RWPE1 (cell line): ENCODE measurements at regions not wholly inside any gene's neighbourhood (a gene's known extent, or its start where the extent isn't known, plus 50 kb on each side); places are given as distances from the start of the nearest gene placed in this dataset.
"Not testable (repeated sequence)": the region's sequence is repeated elsewhere in the genome, so short reads cannot be mapped to it uniquely, and the experiment has no call there.

Source experiments
- CTCF ChIA-PET: fragments of 350-600 bp; sonication (Branson Sonifier 250); formaldehyde crosslinking; extraction: SDS; loops from one replicate; lab custom pipeline; 2021; lab: Yijun Ruan, JAX
- POLR2A ChIA-PET: fragments of 400-600 bp; formaldehyde crosslinking; extraction: SDS; loops from one replicate; lab custom pipeline; 2020; ENCODE audit warnings: antibody characterized with exemption; ENCODE audit not compliant: low non-redundant PET; lab: Yijun Ruan, JAX
- DNase-seq: peaks from one replicate; pipeline ENCODE4 v3.0.0; 2012; ENCODE audit warnings: low spot score
- H3K27ac ChIP-seq: fragments of 450-650 bp; 2 replicates; pipeline ENCODE4 v1.5.1; 2017

GRCh38 chr1:145500251-145500650, 74.8 kb upstream of the NBPF20 start:
- CTCF ChIA-PET, POLR2A ChIA-PET, H3K27ac ChIP-seq, DNase-seq: not testable (repeated sequence)

GRCh38 chr1:145495077-145495871, 69.9 kb upstream of the NBPF20 start:
- CTCF ChIA-PET, DNase-seq, H3K27ac ChIP-seq, POLR2A ChIA-PET: not testable (repeated sequence)

- CTCF ChIA-PET, POLR2A ChIA-PET, H3K27ac ChIP-seq, DNase-seq: not testable (repeated sequence)
These were observed 63.0 kb upstream of the NBPF20 start for GRCh38 chr1:145488193-145488933.

- H3K27ac ChIP-seq, POLR2A ChIA-PET, DNase-seq, CTCF ChIA-PET: not testable (repeated sequence)
These were observed 61.8 kb upstream of the NBPF20 start for GRCh38 chr1:145487156-145487555.

GRCh38 chr1:145484257-145484656, 58.9 kb upstream of the NBPF20 start:
- POLR2A ChIA-PET, H3K27ac ChIP-seq, CTCF ChIA-PET, DNase-seq: not testable (repeated sequence)

- POLR2A ChIA-PET, CTCF ChIA-PET, DNase-seq, H3K27ac ChIP-seq: not testable (repeated sequence)
These were observed 56.9 kb upstream of the NBPF20 start for GRCh38 chr1:145482214-145482860.

- POLR2A ChIA-PET: not testable (repeated sequence)
These were observed 50.6 kb upstream of the NBPF20 start for GRCh38 chr1:145475962-145476361.

GRCh38 chr1:145475369-145475915, 50.0 kb upstream of the NBPF20 start:
- DNase-seq, H3K27ac ChIP-seq, POLR2A ChIA-PET: not testable (repeated sequence)
- CTCF ChIA-PET: interaction anchor here (0.5 kb wide), 1 partner anchor 518 kb away, joined by 3 read pairs; no protein-coding TSS in a partner anchor

More at GRCh38 chr1:145475962-145476361, 50.6 kb upstream of the NBPF20 start:
- H3K27ac ChIP-seq, DNase-seq, CTCF ChIA-PET: not testable (repeated sequence)
